Lower leg skin (tissue), 3 donors: ENCODE measurements at regions not wholly inside any gene's neighbourhood (a gene's known extent, or its start where the extent isn't known, plus 50 kb on each side); places are given as distances from the start of the nearest gene placed in this dataset.
"Not testable (repeated sequence)": the region's sequence is repeated elsewhere in the genome, so short reads cannot be mapped to it uniquely, and the experiment has no call there.

Experiments
- CTCF ChIP-seq, 3 donors: fragments of 450-650 bp; IDR thresholded peaks; one replicate each; pipeline ENCODE4 v1.5.1; 2016; ENCODE audit warnings: antibody characterized with exemption in 3 of 3, mild to moderate bottlenecking in 3 of 3, moderate library complexity in 2 of 3
- POLR2A ChIP-seq, 2 donors: fragments of 450-650 bp; IDR thresholded peaks; one replicate each; pipeline ENCODE4 v1.6.1; 2016 to 2017; ENCODE audit warnings: antibody characterized with exemption in 2 of 2, mild to moderate bottlenecking in 1 of 2, moderate library complexity in 1 of 2

DNA sequence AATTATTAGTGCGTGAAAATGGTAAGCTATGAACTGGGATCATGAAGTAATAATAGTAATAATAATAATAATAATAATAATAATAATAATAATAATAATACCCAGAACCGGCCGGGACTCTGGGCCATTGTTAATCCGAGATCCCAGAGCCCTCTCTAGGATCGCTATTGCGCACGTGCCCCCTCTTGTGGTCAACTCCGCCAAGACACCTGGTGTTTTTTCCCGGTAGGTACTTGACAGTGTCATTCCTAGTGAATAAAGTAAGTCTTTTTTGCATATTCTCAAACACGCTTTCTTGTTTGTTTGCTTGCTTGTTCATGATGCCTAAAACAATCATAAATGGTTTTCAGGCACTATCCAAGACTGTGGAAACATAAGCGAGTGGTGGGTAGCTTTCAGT lies 513.7 kb downstream of the RPIA start:
- TF ChIP-seq POLR2A, CTCF (IDR thresholded peaks at IDR 0.05): not testable (repeated sequence)
